ENCODE measurements at regions not wholly inside any gene's neighbourhood (a gene's known extent, or its start where the extent isn't known, plus 50 kb on each side); places are given as distances from the start of the nearest gene placed in this dataset.

DNA sequence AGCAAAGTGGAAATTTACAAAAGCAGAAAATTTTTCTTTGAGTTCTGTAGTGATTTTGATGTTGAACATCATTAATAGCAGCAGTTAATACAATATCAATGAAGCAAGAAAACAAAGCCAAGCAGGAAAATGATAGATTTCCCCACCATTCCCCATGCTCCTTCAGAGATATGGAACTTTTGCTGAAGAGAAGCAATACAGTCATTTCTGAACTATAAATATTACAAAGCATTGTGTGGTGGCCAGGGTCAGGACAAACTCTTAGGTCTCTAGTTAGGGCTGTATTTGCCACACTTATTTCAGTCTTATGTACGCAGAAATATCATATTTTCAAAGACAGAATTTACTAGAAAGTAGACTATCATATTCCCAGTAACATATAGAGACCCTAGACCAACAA, 88.8 kb upstream of the P3H2 start:
- Histone ChIP-seq H3K9ac (ENCODE audit: low read length) (no peak overlapping the region), H3K27ac (ENCODE audit: low read length, poor library complexity, severe bottlenecking) (no peak overlapping the region), H3K79me1 (replicated peaks; ENCODE audit: low read length, poor library complexity, severe bottlenecking) (no peaks in the 10 kb centered on the region), H3K4me3 (ENCODE audit: insufficient read depth in 1 of 2, low read depth in 1 of 2, low read length in 2 of 2) (no peak overlapping the region), H2BK120ac (ENCODE audit: low read depth, low read length) (no peak overlapping the region), H3K14ac (ENCODE audit: low read length in 2 of 2) (no peak overlapping the region), H3K9me3 (ENCODE audit: control insufficient read depth, low read length) (peaks cover 10% of the 10 kb centered on the region), H2BK5ac (ENCODE audit: low read depth, low read length, poor library complexity, severe bottlenecking) (no peak overlapping the region), H4K91ac (ENCODE audit: low read length) (no peak overlapping the region), H3K27me3 (ENCODE audit: control insufficient read depth in 1 of 2, insufficient read depth in 1 of 2, low read length in 2 of 2) (no peaks in the 10 kb centered on the region), H2AK5ac (ENCODE audit: low read length, severe bottlenecking) (no peak overlapping the region), H3K23ac (ENCODE audit: low read length in 2 of 2) (no peak overlapping the region), H2BK15ac (ENCODE audit: low read depth, poor library complexity, severe bottlenecking) (no peak overlapping the region), H2AFZ (ENCODE audit: low read depth, low read length) (no peak overlapping the region), H3K4ac (ENCODE audit: low read depth in 1 of 2, low read length in 2 of 2) (no peak overlapping the region), H3K4me1 (ENCODE audit: control insufficient read depth, insufficient read depth, low read depth, low read length) (no peaks in the 10 kb centered on the region), H2BK12ac (ENCODE audit: low read length in 2 of 2) (no peak overlapping the region), H3K4me2 (ENCODE audit: low read length, poor library complexity, severe bottlenecking) (no peak overlapping the region), H3K36me3 (ENCODE audit: control insufficient read depth in 1 of 2, insufficient read depth in 2 of 2, low read depth in 1 of 2, low read length in 2 of 2) (no peaks in the 10 kb centered on the region), H3K18ac (ENCODE audit: low read depth in 1 of 2, low read length in 2 of 2) (no peak overlapping the region), H4K8ac (ENCODE audit: low read length) (no peak overlapping the region)
- no peak for DNase-seq
- WGBS = 0% methylated on average over 1 of the region's 1 CpG

DNA sequence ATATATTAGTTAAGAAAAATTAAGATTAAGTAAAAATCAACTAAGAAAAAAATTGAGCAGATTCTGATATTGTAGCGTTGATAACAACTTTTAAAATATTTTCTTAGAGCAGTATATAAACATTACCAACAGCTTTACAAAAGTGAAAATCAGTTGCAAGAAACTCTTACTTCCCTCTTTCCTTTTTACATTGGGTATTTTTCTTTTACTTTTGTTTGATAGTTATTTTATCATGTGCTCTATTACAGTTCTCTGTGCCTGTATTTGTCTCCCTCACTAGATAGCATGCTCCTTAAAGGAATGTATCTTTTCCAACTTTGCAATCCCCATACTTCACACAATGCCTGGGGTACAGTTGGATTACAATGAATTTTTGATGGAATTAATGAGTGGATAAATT, 87.5 kb upstream of the P3H2 start:
- H3K9me3 ChIP-seq (ENCODE audit: control insufficient read depth, low read length) = no peaks in the 10 kb centered on the region
- H4K8ac ChIP-seq (ENCODE audit: low read length) = no peak overlapping the region
- no peak overlapping the region for H3K18ac ChIP-seq (ENCODE audit: low read depth in 1 of 2, low read length in 2 of 2)
- H3K14ac ChIP-seq (ENCODE audit: low read length in 2 of 2) = no peak overlapping the region
- peak overlapping the region; percentile 40 for H3K27ac ChIP-seq (ENCODE audit: low read length, poor library complexity, severe bottlenecking)
- no peak overlapping the region for H2BK15ac ChIP-seq (ENCODE audit: low read depth, poor library complexity, severe bottlenecking)
- no peak overlapping the region for H4K91ac ChIP-seq (ENCODE audit: low read length)
- H3K27me3 ChIP-seq (ENCODE audit: control insufficient read depth in 1 of 2, insufficient read depth in 1 of 2, low read length in 2 of 2) = no peaks in the 10 kb centered on the region
- no peaks in the 10 kb centered on the region for H3K79me1 ChIP-seq (replicated peaks; ENCODE audit: low read length, poor library complexity, severe bottlenecking)
- no peak overlapping the region for H2AK5ac ChIP-seq (ENCODE audit: low read length, severe bottlenecking)
- H2BK5ac ChIP-seq (ENCODE audit: low read depth, low read length, poor library complexity, severe bottlenecking) = no peak overlapping the region
- H3K4me3 ChIP-seq (ENCODE audit: insufficient read depth in 1 of 2, low read depth in 1 of 2, low read length in 2 of 2) = no peak overlapping the region
- DNase-seq = no peak
- no peak overlapping the region for H3K23ac ChIP-seq (ENCODE audit: low read length in 2 of 2)
- no peaks in the 10 kb centered on the region for H3K36me3 ChIP-seq (ENCODE audit: control insufficient read depth in 1 of 2, insufficient read depth in 2 of 2, low read depth in 1 of 2, low read length in 2 of 2)
- no CpG with 5 or more reads among the region's 1 CpG for WGBS
- no peak overlapping the region for H2BK12ac ChIP-seq (ENCODE audit: low read length in 2 of 2)
- no peak overlapping the region for H2BK120ac ChIP-seq (ENCODE audit: low read depth, low read length)
- no peaks in the 10 kb centered on the region for H3K4me1 ChIP-seq (ENCODE audit: control insufficient read depth, insufficient read depth, low read depth, low read length)
- H3K4ac ChIP-seq (ENCODE audit: low read depth in 1 of 2, low read length in 2 of 2) = no peak overlapping the region
- H2AFZ ChIP-seq (ENCODE audit: low read depth, low read length) = no peak overlapping the region
- H3K4me2 ChIP-seq (ENCODE audit: low read length, poor library complexity, severe bottlenecking) = no peak overlapping the region
- no peak overlapping the region for H3K9ac ChIP-seq (ENCODE audit: low read length)

- no peaks in the 10 kb centered on the region for H3K36me3 ChIP-seq (ENCODE audit: control insufficient read depth in 1 of 2, insufficient read depth in 2 of 2, low read depth in 1 of 2, low read length in 2 of 2)
- no peak overlapping the region for H4K8ac ChIP-seq (ENCODE audit: low read length)
- H3K9ac ChIP-seq (ENCODE audit: low read length) = no peak overlapping the region
- no peaks in the 10 kb centered on the region for H3K4me1 ChIP-seq (ENCODE audit: control insufficient read depth, insufficient read depth, low read depth, low read length)
- H3K18ac ChIP-seq (ENCODE audit: low read depth in 1 of 2, low read length in 2 of 2) = no peak overlapping the region
- peak; percentile 74 for DNase-seq
- no peak overlapping the region for H2AFZ ChIP-seq (ENCODE audit: low read depth, low read length)
- no peak overlapping the region for H2BK120ac ChIP-seq (ENCODE audit: low read depth, low read length)
- H3K23ac ChIP-seq (ENCODE audit: low read length in 2 of 2) = no peak overlapping the region
- H3K27ac ChIP-seq (ENCODE audit: low read length, poor library complexity, severe bottlenecking) = no peak overlapping the region
- H3K4me3 ChIP-seq (ENCODE audit: insufficient read depth in 1 of 2, low read depth in 1 of 2, low read length in 2 of 2) = no peak overlapping the region
- H2AK5ac ChIP-seq (ENCODE audit: low read length, severe bottlenecking) = no peak overlapping the region
- no peaks in the 10 kb centered on the region for H3K9me3 ChIP-seq (ENCODE audit: control insufficient read depth, low read length)
- no peak overlapping the region for H3K4ac ChIP-seq (ENCODE audit: low read depth in 1 of 2, low read length in 2 of 2)
- 38% methylated on average over 1 of the region's 1 CpG for WGBS
- no peak overlapping the region for H2BK5ac ChIP-seq (ENCODE audit: low read depth, low read length, poor library complexity, severe bottlenecking)
- H2BK15ac ChIP-seq (ENCODE audit: low read depth, poor library complexity, severe bottlenecking) = no peak overlapping the region
- no peak overlapping the region for H3K4me2 ChIP-seq (ENCODE audit: low read length, poor library complexity, severe bottlenecking)
- no peaks in the 10 kb centered on the region for H3K27me3 ChIP-seq (ENCODE audit: control insufficient read depth in 1 of 2, insufficient read depth in 1 of 2, low read length in 2 of 2)
- H3K14ac ChIP-seq (ENCODE audit: low read length in 2 of 2) = no peak overlapping the region
- H3K79me1 ChIP-seq (replicated peaks; ENCODE audit: low read length, poor library complexity, severe bottlenecking) = no peaks in the 10 kb centered on the region
- no peak overlapping the region for H4K91ac ChIP-seq (ENCODE audit: low read length)
- H2BK12ac ChIP-seq (ENCODE audit: low read length in 2 of 2) = no peak overlapping the region
Observed at GRCh38 chr3:190205739-190206138, 85.0 kb upstream of the P3H2 start.

GRCh38 chr3:190204200-190204599, 83.5 kb upstream of the P3H2 start:
- H3K18ac ChIP-seq (ENCODE audit: low read depth in 1 of 2, low read length in 2 of 2) = no peak overlapping the region
- H3K14ac ChIP-seq (ENCODE audit: low read length in 2 of 2) = no peak overlapping the region

More at GRCh38 chr3:190204200-190204599, 83.5 kb upstream of the P3H2 start:
- H2AK5ac ChIP-seq (ENCODE audit: low read length, severe bottlenecking) = no peak overlapping the region
- H2BK5ac ChIP-seq (ENCODE audit: low read depth, low read length, poor library complexity, severe bottlenecking) = no peak overlapping the region
- no peak overlapping the region for H4K91ac ChIP-seq (ENCODE audit: low read length)
- no peak overlapping the region for H2BK15ac ChIP-seq (ENCODE audit: low read depth, poor library complexity, severe bottlenecking)
- peaks cover 2% of the 10 kb centered on the region for H3K4me1 ChIP-seq (ENCODE audit: control insufficient read depth, insufficient read depth, low read depth, low read length)
- no peak overlapping the region for H2AFZ ChIP-seq (ENCODE audit: low read depth, low read length)
- no peak overlapping the region for H3K4ac ChIP-seq (ENCODE audit: low read depth in 1 of 2, low read length in 2 of 2)
- no peak overlapping the region for H2BK12ac ChIP-seq (ENCODE audit: low read length in 2 of 2)
- H3K9me3 ChIP-seq (ENCODE audit: control insufficient read depth, low read length) = no peaks in the 10 kb centered on the region
- DNase-seq = no peak
- 84% methylated on average over 3 of the region's 3 CpGs for WGBS
- H3K23ac ChIP-seq (ENCODE audit: low read length in 2 of 2) = no peak overlapping the region
- no peak overlapping the region for H3K9ac ChIP-seq (ENCODE audit: low read length)
- H3K27ac ChIP-seq (ENCODE audit: low read length, poor library complexity, severe bottlenecking) = no peak overlapping the region
- no peak overlapping the region for H4K8ac ChIP-seq (ENCODE audit: low read length)
- H3K27me3 ChIP-seq (ENCODE audit: control insufficient read depth in 1 of 2, insufficient read depth in 1 of 2, low read length in 2 of 2) = no peaks in the 10 kb centered on the region
- no peak overlapping the region for H2BK120ac ChIP-seq (ENCODE audit: low read depth, low read length)
- H3K4me3 ChIP-seq (ENCODE audit: insufficient read depth in 1 of 2, low read depth in 1 of 2, low read length in 2 of 2) = no peak overlapping the region
- no peak overlapping the region for H3K4me2 ChIP-seq (ENCODE audit: low read length, poor library complexity, severe bottlenecking)
- H3K79me1 ChIP-seq (replicated peaks; ENCODE audit: low read length, poor library complexity, severe bottlenecking) = no peaks in the 10 kb centered on the region
- no peaks in the 10 kb centered on the region for H3K36me3 ChIP-seq (ENCODE audit: control insufficient read depth in 1 of 2, insufficient read depth in 2 of 2, low read depth in 1 of 2, low read length in 2 of 2)
